GM12878 (cell line): ENCODE measurements at regions not wholly inside any gene's neighbourhood (a gene's known extent, or its start where the extent isn't known, plus 50 kb on each side); places are given as distances from the start of the nearest gene placed in this dataset.

ENCODE experiments used
- CEBPB ChIP-seq, 2 experiments: fragments of 150-350 bp in 1 of 2; IDR thresholded peaks; 2 replicates each; pipeline ENCODE4 v1.6.1; 2012 to 2014; ENCODE audit warnings: low read depth in 2 of 2, low read length in 2 of 2, borderline replicate concordance in 1 of 2, inconsistent platforms in 1 of 2
- JUND ChIP-seq: IDR thresholded peaks from 2 replicates; pipeline ENCODE4 v1.6.1; 2012; ENCODE audit warnings: low read depth, mild to moderate bottlenecking, low read length, improper control_type of control experiment, moderate library complexity
- SIN3A ChIP-seq: IDR thresholded peaks from 2 replicates; pipeline ENCODE4 v1.6.1; 2012; ENCODE audit warnings: low read depth, low read length, improper control_type of control experiment
- SIX5 ChIP-seq: IDR thresholded peaks from 2 replicates; pipeline ENCODE4 v1.6.1; 2011; ENCODE audit warnings: mild to moderate bottlenecking, low read depth, low read length, moderate library complexity; ENCODE audit not compliant: severe bottlenecking
- SUPT20H ChIP-seq: IDR thresholded peaks from 2 replicates; pipeline ENCODE4 v1.6.1; 2011; ENCODE audit warnings: low read depth, mild to moderate bottlenecking, low read length, moderate library complexity, borderline replicate concordance; ENCODE audit not compliant: control insufficient read depth
- TF ChIP-seq, protein P1 (sequence below): IDR thresholded peaks from 2 replicates; pipeline ENCODE4 v1.6.1; 2012; ENCODE audit warnings: low read depth, low read length, improper control_type of control experiment
- TF ChIP-seq, protein P2 (sequence below), 3 experiments: IDR thresholded peaks in 2 of 3; conservative IDR thresholded peaks in 1 of 3; 2 replicates each; pipeline ENCODE4 v1.5.1; 2011; ENCODE audit warnings: low read depth in 3 of 3, low read length in 3 of 3, mild to moderate bottlenecking in 3 of 3, control low read depth in 2 of 3, moderate library complexity in 2 of 3, inconsistent platforms in 1 of 3, mixed read lengths in 1 of 3; ENCODE audit not compliant: control insufficient read depth in 2 of 3, insufficient read depth in 1 of 3; ENCODE audit errors: extremely low read depth in 1 of 3
- TF ChIP-seq, protein P3 (sequence below): fragments of 450-650 bp; IDR thresholded peaks from 2 replicates; pipeline ENCODE4 v1.6.1; 2017; ENCODE audit warnings: mild to moderate bottlenecking, low read depth, inconsistent platforms; ENCODE audit not compliant: poor library complexity, severe bottlenecking
- TF ChIP-seq, protein P4 (sequence below): IDR thresholded peaks from 2 replicates; pipeline ENCODE4 v1.6.1; 2011; ENCODE audit warnings: low read depth, low read length, improper control_type of control experiment, borderline replicate concordance
- TF ChIP-seq, protein P5 (sequence below): IDR thresholded peaks from 2 replicates; pipeline ENCODE4 v1.6.1; 2012; ENCODE audit warnings: low read depth, low read length, improper control_type of control experiment

DNA sequence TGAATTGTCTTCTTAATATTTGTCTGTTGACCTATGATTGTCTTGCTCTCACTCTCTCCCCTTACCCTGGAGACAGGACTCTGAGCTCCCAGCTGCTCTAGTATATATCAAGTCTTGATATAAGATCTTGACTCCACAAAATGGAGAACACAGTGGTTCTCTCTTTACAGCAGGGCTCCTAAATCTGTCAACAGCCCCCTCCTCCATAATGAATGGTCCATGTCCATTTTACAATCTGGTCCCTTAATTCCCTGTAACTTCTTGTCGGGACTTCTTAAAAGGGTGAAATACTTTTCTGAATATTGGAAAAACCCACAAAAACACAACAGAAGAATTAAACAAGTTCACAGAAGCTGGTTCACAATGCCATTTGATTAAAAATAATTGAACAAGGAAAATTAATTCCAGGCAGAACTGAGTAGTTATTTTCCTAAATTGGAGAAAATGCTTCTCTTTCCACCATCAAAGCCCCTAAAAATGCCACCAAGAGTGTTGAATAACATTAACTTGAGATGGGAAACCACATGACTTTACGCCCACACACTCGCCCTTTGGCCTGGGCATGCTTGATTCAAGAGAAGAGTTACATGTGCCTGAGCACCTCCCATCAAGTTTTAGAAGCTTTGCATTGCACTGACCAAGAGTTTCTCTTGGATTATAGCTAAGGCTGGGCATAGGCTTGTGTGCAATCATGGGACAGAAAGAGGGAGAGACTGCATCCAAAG is 109.8 kb downstream of the TOMM20 start:
- TF ChIP-seq, protein P1, sequence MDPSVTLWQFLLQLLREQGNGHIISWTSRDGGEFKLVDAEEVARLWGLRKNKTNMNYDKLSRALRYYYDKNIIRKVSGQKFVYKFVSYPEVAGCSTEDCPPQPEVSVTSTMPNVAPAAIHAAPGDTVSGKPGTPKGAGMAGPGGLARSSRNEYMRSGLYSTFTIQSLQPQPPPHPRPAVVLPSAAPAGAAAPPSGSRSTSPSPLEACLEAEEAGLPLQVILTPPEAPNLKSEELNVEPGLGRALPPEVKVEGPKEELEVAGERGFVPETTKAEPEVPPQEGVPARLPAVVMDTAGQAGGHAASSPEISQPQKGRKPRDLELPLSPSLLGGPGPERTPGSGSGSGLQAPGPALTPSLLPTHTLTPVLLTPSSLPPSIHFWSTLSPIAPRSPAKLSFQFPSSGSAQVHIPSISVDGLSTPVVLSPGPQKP = no peak
- TF ChIP-seq SIX5 (no peak), JUND (no peak), CEBPB (IDR thresholded peaks at IDR 0.05; ENCODE audit: borderline replicate concordance in 1 of 2, low read depth in 2 of 2, low read length in 2 of 2) (no peak), SUPT20H (no peak), SIN3A (no peak)
- TF ChIP-seq, protein P2, sequence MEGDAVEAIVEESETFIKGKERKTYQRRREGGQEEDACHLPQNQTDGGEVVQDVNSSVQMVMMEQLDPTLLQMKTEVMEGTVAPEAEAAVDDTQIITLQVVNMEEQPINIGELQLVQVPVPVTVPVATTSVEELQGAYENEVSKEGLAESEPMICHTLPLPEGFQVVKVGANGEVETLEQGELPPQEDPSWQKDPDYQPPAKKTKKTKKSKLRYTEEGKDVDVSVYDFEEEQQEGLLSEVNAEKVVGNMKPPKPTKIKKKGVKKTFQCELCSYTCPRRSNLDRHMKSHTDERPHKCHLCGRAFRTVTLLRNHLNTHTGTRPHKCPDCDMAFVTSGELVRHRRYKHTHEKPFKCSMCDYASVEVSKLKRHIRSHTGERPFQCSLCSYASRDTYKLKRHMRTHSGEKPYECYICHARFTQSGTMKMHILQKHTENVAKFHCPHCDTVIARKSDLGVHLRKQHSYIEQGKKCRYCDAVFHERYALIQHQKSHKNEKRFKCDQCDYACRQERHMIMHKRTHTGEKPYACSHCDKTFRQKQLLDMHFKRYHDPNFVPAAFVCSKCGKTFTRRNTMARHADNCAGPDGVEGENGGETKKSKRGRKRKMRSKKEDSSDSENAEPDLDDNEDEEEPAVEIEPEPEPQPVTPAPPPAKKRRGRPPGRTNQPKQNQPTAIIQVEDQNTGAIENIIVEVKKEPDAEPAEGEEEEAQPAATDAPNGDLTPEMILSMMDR (IDR thresholded peaks at IDR 0.05 in 2 of 3, conservative IDR thresholded peaks at IDR 0.05 in 1 of 3; ENCODE audit: control insufficient read depth in 2 of 3, extremely low read depth in 1 of 3, insufficient read depth in 1 of 3, low read depth in 3 of 3, low read length in 3 of 3) = no peak
- TF ChIP-seq, protein P3, sequence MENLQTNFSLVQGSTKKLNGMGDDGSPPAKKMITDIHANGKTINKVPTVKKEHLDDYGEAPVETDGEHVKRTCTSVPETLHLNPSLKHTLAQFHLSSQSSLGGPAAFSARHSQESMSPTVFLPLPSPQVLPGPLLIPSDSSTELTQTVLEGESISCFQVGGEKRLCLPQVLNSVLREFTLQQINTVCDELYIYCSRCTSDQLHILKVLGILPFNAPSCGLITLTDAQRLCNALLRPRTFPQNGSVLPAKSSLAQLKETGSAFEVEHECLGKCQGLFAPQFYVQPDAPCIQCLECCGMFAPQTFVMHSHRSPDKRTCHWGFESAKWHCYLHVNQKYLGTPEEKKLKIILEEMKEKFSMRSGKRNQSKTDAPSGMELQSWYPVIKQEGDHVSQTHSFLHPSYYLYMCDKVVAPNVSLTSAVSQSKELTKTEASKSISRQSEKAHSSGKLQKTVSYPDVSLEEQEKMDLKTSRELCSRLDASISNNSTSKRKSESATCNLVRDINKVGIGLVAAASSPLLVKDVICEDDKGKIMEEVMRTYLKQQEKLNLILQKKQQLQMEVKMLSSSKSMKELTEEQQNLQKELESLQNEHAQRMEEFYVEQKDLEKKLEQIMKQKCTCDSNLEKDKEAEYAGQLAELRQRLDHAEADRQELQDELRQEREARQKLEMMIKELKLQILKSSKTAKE = no peak
- TF ChIP-seq, protein P4, sequence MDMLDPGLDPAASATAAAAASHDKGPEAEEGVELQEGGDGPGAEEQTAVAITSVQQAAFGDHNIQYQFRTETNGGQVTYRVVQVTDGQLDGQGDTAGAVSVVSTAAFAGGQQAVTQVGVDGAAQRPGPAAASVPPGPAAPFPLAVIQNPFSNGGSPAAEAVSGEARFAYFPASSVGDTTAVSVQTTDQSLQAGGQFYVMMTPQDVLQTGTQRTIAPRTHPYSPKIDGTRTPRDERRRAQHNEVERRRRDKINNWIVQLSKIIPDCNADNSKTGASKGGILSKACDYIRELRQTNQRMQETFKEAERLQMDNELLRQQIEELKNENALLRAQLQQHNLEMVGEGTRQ = no peak
- TF ChIP-seq, protein P5, sequence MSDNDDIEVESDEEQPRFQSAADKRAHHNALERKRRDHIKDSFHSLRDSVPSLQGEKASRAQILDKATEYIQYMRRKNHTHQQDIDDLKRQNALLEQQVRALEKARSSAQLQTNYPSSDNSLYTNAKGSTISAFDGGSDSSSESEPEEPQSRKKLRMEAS = no peak
